GM04504 (cell line): ENCODE measurements at regions not wholly inside any gene's neighbourhood (a gene's known extent, or its start where the extent isn't known, plus 50 kb on each side); places are given as distances from the start of the nearest gene placed in this dataset.

Experiments used
- DNase-seq: peaks from one replicate; pipeline ENCODE4 v3.0.0-alpha.2; 2012; ENCODE audit warnings: low read depth

DNA sequence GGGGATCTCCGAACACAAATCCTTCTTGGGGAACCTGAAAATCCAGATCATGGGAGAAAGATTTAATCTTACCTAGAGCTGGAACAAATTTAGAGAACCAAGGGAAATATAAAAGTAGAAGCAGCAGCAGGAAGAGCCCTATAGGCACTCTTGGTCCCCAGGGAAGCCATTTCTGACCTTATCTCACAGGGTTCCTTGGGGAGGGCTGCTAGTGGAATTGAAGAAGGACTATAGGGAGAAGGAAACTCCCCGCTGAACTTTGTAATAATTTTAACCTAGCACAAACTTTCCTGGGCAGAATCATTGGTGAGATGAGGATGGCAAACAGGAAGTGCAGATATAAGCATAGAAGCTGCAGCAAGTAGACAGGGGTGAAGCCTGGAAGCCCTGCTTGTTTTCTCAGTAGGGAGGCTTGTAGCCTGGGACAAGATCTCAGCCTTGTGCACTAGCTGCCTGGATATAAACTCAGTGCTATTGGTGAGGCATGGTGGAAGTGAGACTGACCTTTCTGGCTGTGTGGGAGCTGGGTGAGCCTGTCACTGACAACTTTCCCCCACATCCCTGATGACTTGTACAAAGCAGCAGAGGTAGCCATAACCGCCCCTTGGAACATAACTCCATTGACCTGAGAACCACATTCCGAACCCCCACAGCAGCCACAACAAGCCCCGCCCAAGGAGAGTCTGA, 343.0 kb upstream of the TGFBR2 start:
- DNase-seq = no peak

DNA sequence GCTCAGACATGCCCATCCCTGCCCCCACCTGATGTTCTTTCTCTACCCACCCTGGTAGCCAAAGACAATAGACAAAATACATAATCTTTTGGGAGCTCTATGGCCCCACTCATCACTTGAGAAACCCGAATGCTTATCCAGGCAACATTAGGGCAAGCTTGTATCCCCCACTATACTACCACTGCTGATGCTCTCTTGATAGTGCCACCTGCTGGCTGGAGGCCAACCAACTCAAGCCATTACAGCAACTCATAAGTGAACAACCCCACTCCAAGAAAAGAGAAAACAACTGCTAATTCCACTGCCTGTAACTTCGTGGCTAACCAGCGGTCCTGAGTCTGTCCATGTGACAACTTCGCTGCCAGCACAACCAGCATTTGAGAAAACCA, 342.5 kb upstream of the TGFBR2 start:
- DNase-seq = no peak

DNA sequence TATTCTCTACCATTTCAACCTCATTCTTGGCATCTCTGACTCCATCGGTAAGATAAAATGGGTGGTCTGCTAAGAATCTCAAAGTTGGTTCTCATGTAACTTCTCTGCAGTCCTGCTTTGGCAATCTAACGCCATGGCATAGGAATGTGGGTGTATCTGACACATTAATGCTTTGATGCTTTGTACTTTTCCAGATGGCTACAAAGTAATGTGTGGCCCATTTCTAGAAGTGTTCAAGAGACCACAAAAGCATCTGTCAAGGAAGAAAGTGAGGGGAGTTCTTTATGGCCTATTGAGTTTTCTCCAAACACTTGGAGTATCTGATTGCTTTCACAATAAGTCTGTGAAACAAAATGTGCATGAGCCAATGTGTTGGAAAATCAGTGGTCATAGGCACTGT, 339.9 kb upstream of the TGFBR2 start:
- peak; percentile 9 for DNase-seq

DNA sequence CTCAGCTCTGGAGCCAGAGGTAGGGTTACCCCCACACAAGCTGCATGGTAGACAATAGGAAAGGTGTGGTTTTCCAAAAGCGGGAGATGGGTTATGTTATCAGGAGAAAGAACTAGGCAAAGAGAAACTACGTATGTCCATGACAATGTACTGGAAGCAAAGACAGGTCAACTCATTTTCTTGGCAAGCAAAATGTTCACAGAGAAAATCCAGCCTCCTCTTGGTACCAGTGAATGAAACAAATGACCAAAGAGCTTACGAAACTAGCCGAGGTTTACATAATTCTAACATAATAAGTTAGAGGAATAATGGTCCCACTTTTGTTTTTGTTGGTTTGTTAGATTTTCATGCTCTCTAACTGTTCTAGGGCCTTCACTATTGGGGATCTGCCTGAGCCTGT, 338.1 kb upstream of the TGFBR2 start:
- DNase-seq = no peak

DNA sequence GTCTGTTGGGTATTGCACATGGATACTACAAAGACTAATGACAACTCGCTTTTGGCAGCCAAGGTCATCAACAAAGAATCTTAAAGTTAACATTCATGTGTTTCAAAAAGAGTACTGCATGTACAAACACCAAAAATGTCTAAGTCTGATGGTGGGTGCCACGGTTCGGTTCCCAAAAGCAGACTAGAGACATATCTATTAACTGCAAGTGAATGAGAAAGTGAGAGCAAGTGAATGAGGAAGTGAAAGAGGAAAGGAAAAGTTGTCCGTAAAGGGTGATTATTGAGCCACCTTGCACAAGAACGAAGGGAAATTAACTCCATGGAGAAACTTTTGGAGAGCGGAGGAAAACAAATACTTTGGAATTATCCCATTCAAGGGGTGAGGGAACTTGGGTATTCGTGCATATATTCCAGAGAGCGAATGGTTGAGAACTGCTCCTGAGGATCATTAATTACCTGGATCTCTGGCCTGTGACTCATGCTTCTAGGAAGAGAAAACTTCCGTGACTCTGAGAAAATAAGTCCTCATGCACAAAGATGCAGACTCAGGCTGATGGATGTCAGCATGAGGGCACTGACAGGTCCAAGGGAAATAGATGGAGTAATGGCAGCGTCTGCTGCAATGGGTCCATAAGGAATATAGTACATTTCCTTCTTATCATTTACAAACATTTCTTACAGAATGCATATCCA, 336.5 kb upstream of the TGFBR2 start:
- DNase-seq = no peak

DNA sequence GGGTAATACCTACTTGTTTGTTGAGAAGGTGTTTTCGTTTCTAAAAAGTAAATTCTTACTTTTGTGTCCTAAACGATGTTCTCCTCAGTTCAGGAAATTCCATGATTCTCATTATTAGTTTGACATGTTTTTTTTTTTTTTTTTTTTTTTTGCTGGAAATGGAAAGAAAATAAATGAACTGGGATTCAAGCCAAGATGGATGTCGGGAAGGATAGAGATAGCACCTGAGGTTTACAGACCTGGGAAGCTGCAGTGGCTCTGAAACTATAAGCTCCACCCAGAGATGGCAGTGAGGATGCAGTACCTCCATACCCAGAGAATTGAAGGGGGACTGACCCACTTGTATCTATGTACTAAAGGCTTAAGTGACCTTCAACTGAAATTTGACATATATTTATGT, 334.6 kb upstream of the TGFBR2 start:
- DNase-seq = no peak

DNA sequence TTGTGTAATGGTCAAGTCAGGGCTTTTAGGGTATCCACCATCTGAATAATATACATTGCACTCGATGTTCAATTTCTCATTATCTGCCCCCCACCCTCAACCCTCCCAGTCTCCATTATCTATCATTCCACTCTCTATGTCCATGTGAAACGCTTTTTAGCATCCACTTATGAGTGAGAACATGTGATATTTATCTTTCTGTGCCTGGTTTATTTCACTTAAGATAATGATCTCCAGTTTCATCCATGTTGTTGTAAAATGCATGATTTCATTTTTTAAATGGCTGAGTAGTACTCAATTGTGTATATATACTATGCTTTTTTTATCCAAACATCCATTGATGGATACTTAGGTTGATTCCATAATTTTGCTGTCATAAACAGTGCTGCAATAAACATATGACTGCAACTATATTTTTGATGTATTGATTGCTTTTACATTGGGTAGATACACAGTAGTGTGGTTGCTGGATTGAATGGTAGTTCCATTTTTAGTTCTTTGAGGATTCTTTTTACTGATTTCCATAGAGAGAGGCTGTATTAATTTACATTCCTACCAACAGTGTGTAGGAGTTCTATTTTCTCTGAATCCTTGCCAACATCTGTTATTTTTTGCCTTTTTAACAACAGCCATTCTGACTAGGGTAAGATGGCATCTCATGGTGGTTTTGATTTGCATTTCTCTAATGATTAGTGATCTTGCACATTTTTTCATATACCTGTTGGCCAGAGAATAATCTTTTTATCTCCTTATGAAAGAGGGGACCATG, 332.9 kb upstream of the TGFBR2 start:
- DNase-seq = no peak

DNA sequence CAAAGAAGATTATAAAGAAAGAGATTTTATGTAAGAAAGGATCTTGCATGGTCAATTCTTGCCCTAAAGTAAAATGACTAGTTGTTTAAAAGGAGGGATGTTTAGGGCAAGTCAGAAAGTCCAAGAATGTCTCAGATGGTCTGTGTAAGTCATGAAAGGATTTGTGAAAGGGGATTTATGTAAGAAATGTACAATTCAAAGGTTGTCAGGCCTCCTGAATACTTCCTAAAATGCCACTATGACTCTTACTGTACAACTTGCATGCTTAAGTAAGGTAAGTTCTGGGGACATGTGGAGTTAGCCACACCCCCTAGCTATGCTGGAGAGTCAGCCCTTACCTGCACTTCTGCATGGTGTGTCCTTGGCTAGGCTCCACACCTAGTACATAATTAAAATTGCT, 328.9 kb upstream of the TGFBR2 start:
- no peak for DNase-seq

DNA sequence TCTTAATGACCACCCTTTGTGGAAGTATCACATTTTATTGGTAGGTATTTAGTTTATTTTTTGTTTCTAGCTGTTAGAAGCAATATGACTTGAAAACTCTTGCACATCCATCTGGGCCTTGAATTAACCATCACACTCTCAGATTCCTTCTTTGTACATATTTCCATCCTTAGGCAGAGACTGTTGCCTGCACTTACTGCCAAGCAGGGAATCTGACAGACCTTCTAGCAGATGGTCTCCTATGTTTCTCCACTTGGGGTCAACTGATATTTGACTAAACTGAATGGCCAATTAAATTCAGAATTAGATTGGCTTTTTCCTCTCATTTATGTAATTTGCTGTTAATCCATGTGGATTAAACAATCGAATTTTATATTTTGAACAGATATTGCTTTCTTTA, 324.9 kb upstream of the TGFBR2 start:
- no peak for DNase-seq

DNA sequence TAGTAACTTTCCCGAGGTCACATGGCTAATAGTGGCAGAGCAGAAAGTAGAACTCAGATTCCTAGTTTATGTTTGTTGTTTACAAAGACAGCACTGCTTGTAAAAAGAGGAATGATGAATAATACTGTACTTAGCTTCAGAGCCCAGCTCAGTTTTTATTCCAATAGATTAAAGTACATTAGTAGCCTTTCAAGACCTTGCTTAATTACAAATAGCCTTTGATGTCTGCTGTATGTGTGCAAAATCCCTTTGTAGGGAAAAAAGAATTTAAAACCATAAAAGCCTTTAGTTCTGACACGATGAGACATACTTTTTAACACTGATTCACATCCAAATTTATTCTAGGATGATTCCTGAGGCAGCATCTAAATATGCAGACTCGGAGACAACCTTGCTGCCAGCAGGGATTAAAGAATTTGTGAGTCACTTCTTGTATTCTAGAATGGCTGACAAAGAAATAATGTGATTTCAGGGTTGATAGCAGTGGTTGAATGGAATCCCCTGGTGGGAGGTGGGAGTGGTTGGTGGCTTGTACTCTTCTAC, 324.2 kb upstream of the TGFBR2 start:
- peak; percentile 75 for DNase-seq

DNA sequence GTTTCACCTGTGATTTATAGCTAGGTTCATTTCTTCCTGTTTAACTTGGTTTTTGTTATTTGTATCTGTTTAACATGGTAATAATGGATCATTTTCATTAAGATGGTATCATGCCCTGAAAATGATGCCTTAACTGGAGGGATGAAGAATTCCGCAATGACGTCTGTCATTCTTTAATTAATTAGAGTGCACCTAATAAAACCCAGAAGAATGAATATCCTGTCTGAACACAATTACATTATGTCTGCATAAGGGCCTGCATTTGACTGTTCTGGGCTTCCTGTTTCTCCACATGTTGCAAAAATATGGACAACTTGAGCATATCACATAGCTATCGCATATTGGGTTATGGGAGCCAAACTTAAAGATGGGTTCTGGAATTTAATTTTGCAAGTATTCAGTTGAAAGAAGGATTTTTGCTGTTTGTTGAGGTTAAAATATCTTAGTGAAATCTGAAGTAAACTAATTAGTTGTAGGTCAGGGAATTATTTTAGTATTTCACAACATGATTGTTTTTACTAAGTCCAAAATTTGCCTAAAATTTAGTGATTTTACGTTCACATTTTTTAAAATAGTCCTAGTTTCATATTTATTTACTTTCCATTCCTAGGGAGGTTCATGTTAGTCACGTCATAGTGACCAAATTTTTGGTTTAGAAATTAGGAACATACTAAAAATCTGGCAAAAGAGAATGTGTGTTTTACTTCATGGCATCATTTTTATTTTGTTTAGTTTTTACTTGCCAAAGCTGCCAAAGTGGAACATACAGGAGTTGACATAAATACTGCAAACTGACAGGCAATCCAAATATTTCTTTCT, 321.0 kb upstream of the TGFBR2 start:
- DNase-seq = no peak

DNA sequence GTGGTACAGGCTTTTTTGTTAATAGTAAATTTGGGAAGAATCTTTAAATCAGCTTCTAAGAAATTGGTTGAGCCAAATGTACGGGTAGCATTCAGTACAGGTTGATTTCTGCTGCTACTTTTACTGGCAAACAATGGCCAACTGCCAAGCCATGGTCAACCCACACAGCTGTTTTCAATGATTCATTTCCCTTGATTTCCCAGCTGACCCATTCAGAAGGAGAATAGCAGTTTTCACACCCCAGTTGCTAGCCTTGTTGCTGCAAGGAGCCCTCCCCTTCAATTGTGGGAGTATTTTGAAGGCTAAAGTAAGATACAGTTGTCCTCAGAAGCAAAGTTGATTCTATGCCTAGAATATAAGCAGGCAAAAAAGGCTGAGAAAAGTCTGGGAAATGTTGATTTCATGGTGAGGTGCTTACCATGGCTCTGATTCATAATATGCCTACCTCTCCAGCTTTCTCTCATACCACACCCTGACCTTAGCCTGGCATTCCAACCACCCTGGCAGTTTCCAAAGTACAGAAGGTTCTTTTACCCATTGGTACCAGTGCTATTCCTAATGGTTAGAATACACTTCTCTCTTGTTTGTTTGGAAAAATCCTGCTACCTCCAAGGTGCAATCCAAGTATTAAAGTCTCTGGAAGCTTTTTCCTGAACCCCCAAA, 320.3 kb upstream of the TGFBR2 start:
- DNase-seq = peak; percentile 78

DNA sequence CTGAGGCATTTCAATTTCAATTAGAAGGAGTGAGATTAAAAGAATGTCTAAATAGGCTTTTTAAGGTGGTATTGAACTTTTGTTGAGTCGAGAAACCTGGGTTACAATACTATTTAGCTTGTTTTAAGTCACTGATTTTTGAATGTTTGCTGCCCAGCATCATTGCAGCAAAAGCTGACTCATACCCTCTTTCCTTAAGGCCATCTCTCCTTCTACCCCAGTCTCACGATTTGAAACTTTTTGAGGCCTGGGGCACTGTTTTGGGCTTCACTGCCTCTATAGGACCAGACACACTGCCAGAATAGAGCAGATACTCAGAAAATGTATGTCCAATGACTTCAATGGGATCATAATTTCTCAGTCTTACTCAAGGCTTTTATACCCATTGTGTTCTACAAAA, 319.6 kb upstream of the TGFBR2 start:
- no peak for DNase-seq

DNA sequence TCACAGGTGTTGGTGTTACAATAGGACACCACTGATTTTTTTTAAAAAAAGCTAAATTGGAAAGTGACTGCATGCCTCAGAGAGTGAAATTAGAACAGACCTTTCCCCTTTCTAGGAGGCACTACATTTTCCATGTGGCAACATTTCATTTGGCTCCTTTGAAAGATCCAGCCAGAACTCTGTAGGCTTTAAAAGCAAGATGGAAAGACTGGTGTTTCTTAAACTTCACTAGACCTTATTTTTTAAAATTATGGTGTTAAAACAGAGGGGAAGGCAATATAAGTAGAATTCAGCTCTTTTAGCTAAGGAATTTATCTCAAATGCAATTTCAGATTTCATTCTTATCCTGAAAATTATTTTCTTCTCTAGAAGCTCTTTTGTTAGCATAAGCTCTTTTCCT, 317.6 kb upstream of the TGFBR2 start:
- no peak for DNase-seq

DNA sequence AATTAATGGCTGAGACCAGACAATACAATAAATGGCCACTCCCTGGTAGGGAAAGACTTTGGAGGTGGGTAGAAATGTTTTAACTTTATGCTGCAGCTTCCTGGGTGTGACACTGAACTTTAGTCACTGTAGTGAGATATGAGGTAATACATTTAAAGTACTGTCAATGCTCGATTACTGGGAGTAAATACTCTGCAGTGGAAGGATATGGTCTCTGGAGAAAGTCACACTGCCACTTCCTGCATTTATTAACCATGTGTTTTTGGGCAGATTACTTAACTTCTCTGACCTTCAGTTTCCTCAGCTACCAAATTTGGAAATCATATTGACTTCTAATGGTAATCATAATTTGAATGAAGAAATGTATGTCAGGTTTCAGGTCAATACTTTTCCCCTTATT, 317.1 kb upstream of the TGFBR2 start:
- DNase-seq = no peak

DNA sequence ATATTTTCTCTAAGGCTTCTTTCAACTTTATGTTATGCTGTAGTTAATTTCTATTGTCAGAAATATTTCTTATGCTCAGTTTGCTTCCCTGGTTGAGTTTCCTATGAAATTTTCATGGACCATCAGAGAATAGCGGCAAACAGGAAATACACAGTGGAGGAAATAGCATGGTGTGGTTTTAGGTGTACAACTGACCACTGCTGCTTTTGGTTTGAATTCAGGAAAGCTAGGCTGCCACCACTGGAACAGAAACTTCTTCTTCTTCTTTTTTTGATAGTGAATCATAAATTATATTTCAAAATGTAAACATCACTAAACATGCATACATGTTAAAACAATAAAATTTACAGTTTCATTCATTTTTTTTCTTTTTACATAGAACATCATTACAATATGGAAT, 316.6 kb upstream of the TGFBR2 start:
- DNase-seq = no peak

DNA sequence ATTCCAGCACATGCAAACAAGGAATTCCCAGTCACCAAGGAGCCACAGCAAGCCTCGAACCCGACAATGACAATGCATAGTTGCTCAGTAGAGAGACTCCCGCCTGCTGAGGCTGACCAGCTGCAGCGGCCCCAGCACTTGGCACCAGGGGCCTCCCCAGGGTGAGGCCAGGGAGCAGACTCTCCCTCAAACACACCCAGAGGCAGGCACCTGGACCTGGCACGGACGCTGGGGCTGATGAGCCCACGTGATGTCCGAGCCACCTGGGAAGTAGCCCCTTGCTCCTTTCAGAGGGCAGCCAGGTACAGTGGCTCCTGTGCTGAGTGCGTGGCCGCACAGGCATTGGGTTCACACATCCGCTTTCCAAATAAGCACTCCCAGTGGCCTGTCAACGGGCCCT, 315.9 kb upstream of the TGFBR2 start:
- no peak for DNase-seq

DNA sequence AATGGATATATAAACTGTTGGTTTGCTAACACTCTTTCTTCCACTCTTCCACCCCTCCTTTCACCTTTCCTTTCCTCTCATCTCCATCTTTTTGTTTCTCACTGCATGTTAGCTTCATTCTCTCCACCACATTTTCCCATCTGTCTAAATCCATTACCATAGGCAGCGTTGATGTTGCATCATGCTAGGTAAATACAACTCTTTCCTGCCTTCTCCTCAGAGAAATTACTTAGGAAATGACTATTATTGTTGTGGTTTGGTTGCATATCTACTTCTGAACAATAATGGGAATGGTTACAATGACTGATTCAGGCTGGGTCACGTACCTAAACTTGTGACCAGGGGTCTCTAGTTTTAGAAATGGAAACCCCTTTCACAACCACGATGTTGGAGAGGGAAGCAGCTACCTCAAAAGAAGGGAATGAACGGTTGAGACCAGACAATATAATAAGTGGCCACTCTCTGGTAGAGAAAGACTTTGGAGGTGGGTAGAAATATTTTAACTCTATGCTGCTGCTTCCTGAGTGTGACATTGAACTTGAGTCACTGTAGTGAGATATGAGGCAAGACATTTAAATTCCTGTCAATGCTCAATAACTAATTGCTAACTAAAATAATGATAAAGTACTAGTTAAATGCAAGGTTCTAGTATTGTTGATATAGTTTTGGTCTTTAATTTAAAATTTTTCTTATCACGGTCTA, 314.1 kb upstream of the TGFBR2 start:
- DNase-seq = no peak

DNA sequence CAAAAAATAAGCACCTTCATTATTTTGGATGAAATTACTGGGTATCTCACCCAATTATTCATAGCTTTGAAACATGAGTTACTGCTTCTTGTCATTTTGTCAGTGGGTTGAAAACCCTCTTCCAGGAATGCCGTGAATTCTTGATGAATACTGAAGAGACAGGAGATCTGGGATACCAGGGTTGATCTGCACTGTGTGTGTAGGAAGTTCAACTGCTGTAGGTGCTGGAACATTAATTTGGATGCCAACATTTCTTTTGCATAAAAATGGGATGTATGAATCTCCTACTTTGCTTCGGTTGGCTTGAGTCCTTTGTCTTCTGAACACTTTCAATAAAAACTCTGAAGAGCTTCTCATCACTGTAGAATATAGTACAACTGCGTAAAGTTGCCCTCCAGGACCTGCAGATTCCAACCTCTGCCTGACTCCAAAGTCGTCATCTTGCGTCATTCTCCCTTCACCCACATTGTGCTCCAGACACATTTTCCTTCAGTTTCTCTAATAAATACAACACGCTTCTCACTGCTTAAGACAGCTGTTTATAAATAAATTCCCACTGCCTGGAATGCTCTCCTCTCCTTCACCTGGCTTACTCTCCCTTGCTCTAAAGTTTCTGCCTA, 312.7 kb upstream of the TGFBR2 start:
- DNase-seq = no peak

DNA sequence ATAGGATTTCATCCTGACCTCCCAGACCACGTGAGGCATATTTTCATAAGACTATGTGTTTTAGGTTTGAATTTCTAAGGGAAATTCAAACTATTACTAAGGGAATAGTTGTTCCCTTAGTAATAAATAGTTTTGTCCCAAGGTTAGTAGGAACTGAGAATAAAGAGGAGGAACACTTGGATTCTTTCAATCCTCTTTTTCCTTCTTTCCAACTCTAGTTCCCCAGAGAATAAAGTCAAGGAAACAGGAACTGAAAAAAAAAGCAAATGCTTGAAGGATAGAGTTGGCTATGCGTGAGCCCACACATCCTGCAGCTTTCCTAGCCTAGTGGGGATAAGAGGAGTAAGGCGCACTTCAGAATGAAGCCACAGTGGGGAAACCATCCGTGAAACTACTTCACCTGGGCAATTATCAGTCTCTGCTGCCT, 312.1 kb upstream of the TGFBR2 start:
- DNase-seq = no peak

DNA sequence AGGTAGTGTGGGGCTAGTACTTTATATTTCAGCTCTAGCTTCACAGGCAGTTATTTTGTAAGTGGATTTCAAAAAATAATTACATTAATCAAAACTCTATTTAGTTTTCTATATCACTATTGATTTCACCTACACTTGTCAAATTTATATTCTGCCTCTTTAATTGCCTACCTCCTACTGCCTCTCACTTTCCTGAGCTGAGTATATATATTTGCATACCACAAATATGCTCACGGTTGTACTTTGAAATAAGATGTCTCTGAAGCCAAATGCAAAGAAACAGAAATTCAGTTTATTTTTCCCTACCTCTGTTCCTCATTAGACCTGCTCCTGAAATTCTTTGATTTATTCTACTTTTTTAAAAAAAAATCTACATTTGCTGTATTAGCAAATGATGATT, 309.3 kb upstream of the TGFBR2 start:
- DNase-seq = no peak
